ENCODE measurements at regions not wholly inside any gene's neighbourhood (a gene's known extent, or its start where the extent isn't known, plus 50 kb on each side); places are given as distances from the start of the nearest gene placed in this dataset.

DNA sequence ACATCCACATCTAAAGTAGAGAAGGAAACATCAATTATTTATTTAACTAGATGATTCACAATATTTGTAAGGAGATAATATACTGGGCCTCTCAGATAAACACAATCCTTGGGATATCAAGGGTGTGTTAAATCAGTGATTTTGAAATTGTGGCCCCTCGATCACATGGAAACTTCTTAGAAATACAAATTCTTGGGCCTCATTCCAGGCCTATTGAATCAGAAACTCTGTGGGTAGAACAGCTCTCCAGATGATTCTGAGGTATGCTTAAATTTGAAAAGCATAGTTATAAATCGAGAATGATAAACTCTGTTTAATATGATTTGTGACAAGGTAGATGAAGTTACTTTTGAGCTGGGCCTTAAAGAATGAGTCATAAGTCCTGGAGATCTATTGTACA is 64.3 kb upstream of the GPR174 start:
- no peak overlapping the region for H3K27ac ChIP-seq (ENCODE audit: low read depth, low read length)
- Mint-ChIP-seq H3K9me3 (peaks cover 0 to 9% (median 0%) of the 10 kb centered on the region in 11 donors), H3K36me3 (peaks cover 0 to 12% (median 0%) of the 10 kb centered on the region in 5 donors), H3K4me1 (peaks cover 6 to 50% (median 25%) of the 10 kb centered on the region in 7 donors), H3K27ac (peak overlapping the region in 6 of 9 donors; percentile 18 to 55 (median 39)), H3K27me3 (no peaks in the 10 kb centered on the region), H3K4me3 (no peak overlapping the region)
- ATAC-seq (no peak), DNase-seq (no peak)
- no peaks in the 10 kb centered on the region for H3K27me3 ChIP-seq (ENCODE audit: control insufficient read depth in 2 of 2, insufficient read depth in 2 of 2, low read length in 2 of 2)
- CTCF ChIA-PET = no interaction called here
- H3K9me3 ChIP-seq (ENCODE audit: control insufficient read depth in 2 of 3, low read length in 3 of 3) = no peaks in the 10 kb centered on the region
- POLR2A ChIA-PET = interaction anchor here (1.0 to 3.8 kb wide), 3 partner anchors 27 to 135 kb away, joined by 3 to 18 read pairs (median 5); partner anchors contain the start of gene P2RY10
- intact Hi-C loops (cut with micrococcal nuclease) = loop anchor here (2.0 to 10.0 kb wide), 8 partner anchors 43 to 943 kb away; partner anchors contain the start of genes CYSLTR1 (in 1 of the 2), P2RY10 (in 1 of the 2), RTL3 (in 1 of the 2) and TAF9B (in 1 of the 2)
- peaks cover 5 to 9% of the 10 kb centered on the region in 2 donors for H3K4me1 ChIP-seq (ENCODE audit: control insufficient read depth in 2 of 2, insufficient read depth in 2 of 2, low read length in 2 of 2)
- H3K4me3 ChIP-seq (ENCODE audit: low read length) = no peak overlapping the region
- H3K36me3 ChIP-seq (ENCODE audit: control insufficient read depth in 2 of 3, insufficient read depth in 3 of 3, low read length in 3 of 3) = no peaks in the 10 kb centered on the region

DNA sequence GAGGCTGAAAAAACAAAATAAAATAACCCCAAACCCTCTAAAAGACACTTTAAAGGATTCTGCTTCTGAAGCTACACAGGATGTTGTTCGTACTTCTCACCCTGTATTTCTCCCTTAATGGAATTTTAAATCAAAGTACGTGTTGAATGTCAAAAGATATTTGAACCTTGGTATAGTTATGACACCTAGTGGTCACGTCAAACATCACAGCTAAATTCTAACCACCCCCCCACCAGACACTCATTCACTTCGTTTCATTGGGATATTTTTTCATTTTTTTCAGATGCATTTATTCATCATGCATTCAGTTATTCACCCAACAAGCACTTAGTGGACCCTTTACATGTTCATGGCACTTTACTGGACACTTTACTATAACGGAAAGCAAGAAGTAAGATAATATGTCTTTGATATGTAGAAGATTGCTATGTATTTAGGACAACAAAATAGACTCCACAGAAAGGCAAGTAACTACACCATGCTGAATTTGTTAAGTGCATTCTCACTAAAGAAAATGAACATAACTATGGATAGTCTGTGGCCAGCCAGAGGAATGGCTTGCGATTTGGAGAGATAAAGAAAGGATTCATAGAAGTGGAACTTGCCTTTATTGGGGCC is 62.5 kb upstream of the GPR174 start:
- Histone ChIP-seq H3K9me3 (ENCODE audit: control insufficient read depth in 2 of 3, low read length in 3 of 3) (no peaks in the 10 kb centered on the region), H3K36me3 (ENCODE audit: control insufficient read depth in 2 of 3, insufficient read depth in 3 of 3, low read length in 3 of 3) (no peaks in the 10 kb centered on the region), H3K27ac (ENCODE audit: low read depth, low read length) (peak overlapping the region; percentile 54), H3K4me3 (ENCODE audit: low read length) (peak overlapping the region; percentile 25), H3K27me3 (ENCODE audit: control insufficient read depth in 2 of 2, insufficient read depth in 2 of 2, low read length in 2 of 2) (no peaks in the 10 kb centered on the region), H3K4me1 (ENCODE audit: control insufficient read depth in 2 of 2, insufficient read depth in 2 of 2, low read length in 2 of 2) (peaks cover 5 to 9% of the 10 kb centered on the region in 2 donors)
- intact Hi-C loops (cut with micrococcal nuclease) = loop anchor here (1.0 to 10.0 kb wide), 20 partner anchors 26 to 1171 kb away; partner anchors contain the start of genes P2RY10 (in 2 of the 2), ATP7A (in 1 of the 2), CYSLTR1 (in 1 of the 2) and RTL3 (in 1 of the 2)
- POLR2A ChIA-PET = interaction anchor here (0.9 to 3.8 kb wide), 7 partner anchors 27 to 285 kb away, joined by 3 to 18 read pairs (median 4); partner anchors contain the start of genes ITM2A and P2RY10
- Mint-ChIP-seq H3K4me1 (peaks cover 4 to 52% (median 25%) of the 10 kb centered on the region in 7 donors), H3K9me3 (peaks cover 0 to 4% (median 0%) of the 10 kb centered on the region in 11 donors), H3K36me3 (peaks cover 0 to 9% (median 0%) of the 10 kb centered on the region in 5 donors), H3K27ac (peak overlapping the region; percentile 79 to 97 (median 87)), H3K27me3 (no peaks in the 10 kb centered on the region), H3K4me3 (peak overlapping the region; percentile 54 to 87 (median 72))
- DNase-seq (peak in 7 of 9 donors; percentile 35 to 78 (median 67)), ATAC-seq (peak; percentile 92)
- CTCF ChIA-PET = interaction anchor here (0.6 to 2.4 kb wide), 13 partner anchors 14 to 1183 kb away, joined by 3 to 13 read pairs (median 5); partner anchors contain the start of gene COX7B

DNA sequence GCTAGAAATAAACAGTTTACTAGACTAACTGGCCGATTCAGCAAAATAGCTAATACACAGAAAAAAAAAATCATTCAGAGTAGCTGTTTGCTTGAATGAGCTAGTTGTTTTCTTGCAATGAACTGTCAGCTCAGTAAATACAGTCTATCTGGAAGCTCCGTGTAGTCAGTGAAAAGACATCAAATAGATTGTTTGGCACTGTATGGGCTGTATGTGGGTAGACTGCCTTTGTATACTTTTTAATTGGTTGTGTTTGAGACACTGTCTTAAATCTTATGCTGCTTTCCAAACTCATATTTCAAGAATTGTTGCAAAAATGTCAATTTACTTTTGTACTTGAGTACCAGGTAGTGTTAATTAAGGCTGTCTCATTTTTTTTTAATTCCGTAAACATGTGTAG is 61.6 kb upstream of the GPR174 start:
- Histone ChIP-seq H3K4me1 (ENCODE audit: control insufficient read depth in 2 of 2, insufficient read depth in 2 of 2, low read length in 2 of 2) (peaks cover 5 to 9% of the 10 kb centered on the region in 2 donors), H3K27me3 (ENCODE audit: control insufficient read depth in 2 of 2, insufficient read depth in 2 of 2, low read length in 2 of 2) (no peaks in the 10 kb centered on the region), H3K27ac (ENCODE audit: low read depth, low read length) (peak overlapping the region; percentile 53), H3K36me3 (ENCODE audit: control insufficient read depth in 2 of 3, insufficient read depth in 3 of 3, low read length in 3 of 3) (no peaks in the 10 kb centered on the region), H3K4me3 (ENCODE audit: low read length) (no peak overlapping the region), H3K9me3 (ENCODE audit: control insufficient read depth in 2 of 3, low read length in 3 of 3) (no peaks in the 10 kb centered on the region)
- Mint-ChIP-seq H3K4me3 (peak overlapping the region in 7 of 10 donors; percentile 4 to 67 (median 41)), H3K9me3 (peaks cover 0 to 2% (median 0%) of the 10 kb centered on the region in 11 donors), H3K27ac (peak overlapping the region; percentile 8 to 88 (median 76)), H3K36me3 (peaks cover 0 to 9% (median 0%) of the 10 kb centered on the region in 5 donors), H3K27me3 (no peaks in the 10 kb centered on the region), H3K4me1 (peaks cover 4 to 60% (median 23%) of the 10 kb centered on the region in 7 donors)
- POLR2A ChIA-PET = interaction anchor here (0.8 to 1.8 kb wide), 5 partner anchors 26 to 284 kb away, joined by 3 to 7 read pairs (median 3); partner anchors contain the start of genes GPR174 and ITM2A
- intact Hi-C loops (cut with micrococcal nuclease) = loop anchor here (1.0 to 10.0 kb wide), 20 partner anchors 13 to 1172 kb away; partner anchors contain the start of genes P2RY10 (in 2 of the 2), ATP7A (in 1 of the 2), CYSLTR1 (in 1 of the 2) and RTL3 (in 1 of the 2)
- DNase-seq = no peak
- ATAC-seq = no peak
- CTCF ChIA-PET = interaction anchor here (0.6 to 2.4 kb wide), 10 partner anchors 10 to 330 kb away, joined by 3 to 13 read pairs (median 4); no protein-coding TSS in a partner anchor

DNA sequence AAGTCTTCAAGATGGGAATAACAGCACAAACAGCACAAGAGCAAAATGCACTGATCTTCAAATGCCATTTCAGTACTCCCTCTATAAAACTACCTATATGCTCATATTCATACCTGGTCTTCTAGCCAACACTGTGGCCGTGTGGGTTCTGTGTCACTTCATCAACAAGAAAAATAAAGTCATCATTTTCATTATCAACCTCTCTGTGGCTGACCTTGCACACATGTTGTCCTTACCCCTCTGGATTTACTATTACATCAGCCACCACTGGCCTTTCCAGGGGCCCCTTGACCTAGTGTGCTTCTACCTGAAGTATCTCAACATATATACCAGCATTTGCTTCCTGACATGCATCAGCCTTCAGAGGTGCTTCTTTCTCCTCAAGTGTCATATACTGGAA is 59.6 kb upstream of the GPR174 start:
- H3K27me3 Mint-ChIP-seq = no peaks in the 10 kb centered on the region
- intact Hi-C loops (cut with micrococcal nuclease) = loop anchor here (5.0 to 10.0 kb wide), 7 partner anchors 77 to 948 kb away; partner anchors contain the start of genes CYSLTR1 (in 1 of the 2), P2RY10 (in 1 of the 2), RTL3 (in 1 of the 2) and TAF9B (in 1 of the 2)
- ATAC-seq (no peak), DNase-seq (no peak)
- POLR2A ChIA-PET = no interaction called here
- H3K4me3 Mint-ChIP-seq = no peak overlapping the region
- H3K36me3 Mint-ChIP-seq = peaks cover 0 to 9% (median 0%) of the 10 kb centered on the region in 5 donors
- no peak overlapping the region for H3K4me3 ChIP-seq (ENCODE audit: low read length)
- peaks cover 5 to 14% of the 10 kb centered on the region in 2 donors for H3K4me1 ChIP-seq (ENCODE audit: control insufficient read depth in 2 of 2, insufficient read depth in 2 of 2, low read length in 2 of 2)
- no peaks in the 10 kb centered on the region for H3K27me3 ChIP-seq (ENCODE audit: control insufficient read depth in 2 of 2, insufficient read depth in 2 of 2, low read length in 2 of 2)
- no peaks in the 10 kb centered on the region for H3K9me3 ChIP-seq (ENCODE audit: control insufficient read depth in 2 of 3, low read length in 3 of 3)
- no peak overlapping the region for H3K27ac ChIP-seq (ENCODE audit: low read depth, low read length)
- peaks cover 0 to 2% (median 0%) of the 10 kb centered on the region in 11 donors for H3K9me3 Mint-ChIP-seq
- peak overlapping the region in 5 of 9 donors; percentile 7 to 81 (median 60) for H3K27ac Mint-ChIP-seq
- H3K36me3 ChIP-seq (ENCODE audit: control insufficient read depth in 2 of 3, insufficient read depth in 3 of 3, low read length in 3 of 3) = no peaks in the 10 kb centered on the region
- peaks cover 4 to 63% (median 25%) of the 10 kb centered on the region in 7 donors for H3K4me1 Mint-ChIP-seq
- CTCF ChIA-PET = no interaction called here

DNA sequence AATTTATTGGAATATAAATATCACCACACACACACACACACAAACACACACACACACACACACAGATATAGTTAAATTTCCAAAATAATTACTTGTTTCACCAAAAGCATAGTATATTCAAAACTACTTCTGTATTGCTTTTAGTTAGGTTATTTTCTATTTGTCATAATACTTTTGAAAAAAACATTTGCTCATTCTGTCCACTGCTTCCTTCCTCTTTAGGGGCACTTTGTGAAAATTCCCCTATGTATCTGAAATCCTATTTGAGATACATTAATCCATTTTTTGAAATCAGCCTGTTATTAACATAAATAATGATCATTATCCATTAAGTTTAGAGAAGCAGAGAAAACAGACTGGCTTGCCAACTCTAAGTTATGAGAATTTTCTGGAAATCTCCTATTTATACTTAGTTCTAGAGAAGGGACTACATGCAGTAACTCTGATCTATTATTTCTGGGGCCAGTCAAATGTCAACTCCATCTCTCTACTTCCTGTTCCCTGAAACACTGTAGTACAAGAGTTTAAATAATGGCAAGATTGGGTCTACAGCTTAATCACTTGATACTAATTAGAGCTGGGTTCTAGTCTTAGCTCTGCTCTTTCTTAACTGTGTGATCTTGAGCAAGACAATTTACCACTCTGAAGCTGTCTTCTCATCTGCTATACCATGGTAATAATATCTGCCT is 54.4 kb upstream of the GPR174 start:
- DNase-seq (no peak), ATAC-seq (no peak)
- ChIA-PET POLR2A (interaction anchor here (1.0 to 3.2 kb wide), 4 partner anchors 17 to 76 kb away, joined by 4 to 18 read pairs (median 6); partner anchors contain the start of gene GPR174), CTCF (no interaction called here)
- Histone ChIP-seq H3K27me3 (ENCODE audit: control insufficient read depth in 2 of 2, insufficient read depth in 2 of 2, low read length in 2 of 2) (no peaks in the 10 kb centered on the region), H3K36me3 (ENCODE audit: control insufficient read depth in 2 of 3, insufficient read depth in 3 of 3, low read length in 3 of 3) (no peaks in the 10 kb centered on the region), H3K4me3 (ENCODE audit: low read length) (no peak overlapping the region), H3K4me1 (ENCODE audit: control insufficient read depth in 2 of 2, insufficient read depth in 2 of 2, low read length in 2 of 2) (peaks cover 1 to 8% of the 10 kb centered on the region in 2 donors), H3K9me3 (ENCODE audit: control insufficient read depth in 2 of 3, low read length in 3 of 3) (no peaks in the 10 kb centered on the region), H3K27ac (ENCODE audit: low read depth, low read length) (no peak overlapping the region)
- Mint-ChIP-seq H3K4me3 (peak overlapping the region in 3 of 10 donors; percentile 11 to 42 (median 28)), H3K27ac (peak overlapping the region in 8 of 9 donors; percentile 19 to 85 (median 66)), H3K27me3 (no peaks in the 10 kb centered on the region), H3K9me3 (peaks cover 0 to 3% (median 0%) of the 10 kb centered on the region in 11 donors), H3K4me1 (peaks cover 0 to 71% (median 39%) of the 10 kb centered on the region in 7 donors), H3K36me3 (peaks cover 0 to 10% (median 0%) of the 10 kb centered on the region in 5 donors)
- intact Hi-C loops (cut with micrococcal nuclease) = loop anchor here (5.0 to 10.0 kb wide), 3 partner anchors 237 to 765 kb away; partner anchors contain the start of genes CYSLTR1 (in 1 of the 2) and RTL3 (in 1 of the 2)
